GM23248 (cell line): ENCODE measurements at regions not wholly inside any gene's neighbourhood (a gene's known extent, or its start where the extent isn't known, plus 50 kb on each side); places are given as distances from the start of the nearest gene placed in this dataset.

ENCODE experiments used
- DNase-seq: peaks from one replicate; pipeline ENCODE4 v3.0.0-alpha.2; 2015
- H2AFZ ChIP-seq: fragments of 200-600 bp; sonication (generic); 2 replicates; pipeline ENCODE4 v1.6.1; 2016; ENCODE audit warnings: antibody characterized with exemption
- H3F3A ChIP-seq: fragments of 200-600 bp; sonication (generic); 2 replicates; pipeline ENCODE4 v1.6.1; 2016; ENCODE audit warnings: mild to moderate bottlenecking, antibody characterized with exemption, mixed run types; ENCODE audit not compliant: insufficient read depth
- H3K27ac ChIP-seq: fragments of 200-600 bp; sonication (generic); 2 replicates; pipeline ENCODE4 v1.5.1; 2016; ENCODE audit warnings: mild to moderate bottlenecking
- H3K27me3 ChIP-seq: fragments of 200-600 bp; sonication (generic); replicated peaks from 2 replicates; pipeline ENCODE4 v1.6.1; 2016; ENCODE audit warnings: mild to moderate bottlenecking; ENCODE audit not compliant: insufficient read depth
- H3K36me3 ChIP-seq: fragments of 200-600 bp; sonication (generic); 2 replicates; pipeline ENCODE4 v1.6.1; 2016; ENCODE audit warnings: low read depth, mild to moderate bottlenecking
- H3K4me1 ChIP-seq: fragments of 200-600 bp; sonication (generic); 2 replicates; pipeline ENCODE4 v1.6.1; 2016; ENCODE audit warnings: mild to moderate bottlenecking; ENCODE audit not compliant: insufficient read depth
- H3K4me2 ChIP-seq: fragments of 200-600 bp; sonication (generic); one replicate; pipeline ENCODE4 v1.6.1; 2016; ENCODE audit warnings: mild to moderate bottlenecking; ENCODE audit not compliant: unreplicated experiment
- H3K4me3 ChIP-seq: fragments of 200-600 bp; sonication (generic); 2 replicates; pipeline ENCODE4 v1.5.1; 2016; ENCODE audit warnings: mild to moderate bottlenecking
- H3K79me2 ChIP-seq: fragments of 200-600 bp; sonication (generic); 2 replicates; pipeline ENCODE4 v1.6.1; 2016; ENCODE audit warnings: mild to moderate bottlenecking; ENCODE audit not compliant: insufficient read depth
- H3K9ac ChIP-seq: fragments of 200-600 bp; sonication (generic); 2 replicates; pipeline ENCODE4 v1.6.1; 2016; ENCODE audit warnings: mild to moderate bottlenecking
- H3K9me2 ChIP-seq: fragments of 200-600 bp; sonication (generic); 2 replicates; pipeline ENCODE4 v1.6.1; 2016; ENCODE audit warnings: mixed run types, mild to moderate bottlenecking, moderate library complexity; ENCODE audit not compliant: insufficient read depth
- H3K9me3 ChIP-seq: fragments of 200-600 bp; sonication (generic); one replicate; pipeline ENCODE4 v1.6.1; 2017; ENCODE audit warnings: low read depth
- H4K20me1 ChIP-seq: fragments of 200-600 bp; sonication (generic); 2 replicates; pipeline ENCODE4 v1.6.0; 2016; ENCODE audit not compliant: insufficient read depth
- EZH2 ChIP-seq: fragments of 200-600 bp; sonication (generic); IDR thresholded peaks from 2 replicates; pipeline ENCODE4 v1.6.1; 2018; ENCODE audit warnings: antibody characterized with exemption, mild to moderate bottlenecking; ENCODE audit not compliant: insufficient read depth, poor library complexity, severe bottlenecking
- EZH2phosphoT487 ChIP-seq: fragments of 200-600 bp; sonication (generic); IDR thresholded peaks from 2 replicates; pipeline ENCODE4 v1.6.1; 2018; ENCODE audit warnings: antibody characterized with exemption, moderate library complexity, mild to moderate bottlenecking, low read depth; ENCODE audit not compliant: insufficient read depth
- WGBS, 2 experiments: methylation state at CpG; one replicate each; pipeline ENCODE4 v1.1.6; 2015 to 2017; ENCODE audit warnings: low lambda C conversion rate in 2 of 2, low coverage in 1 of 2; ENCODE audit errors: missing lambda C conversion rate in 2 of 2; 5-methylcytosine and 5-hydroxymethylcytosine counted together
- in situ Hi-C: fragments of 300-500 bp; cut with MboI; formaldehyde crosslinking; loops from 2 replicates; pipeline ENCODE4 v1.15.0; 2020

DNA sequence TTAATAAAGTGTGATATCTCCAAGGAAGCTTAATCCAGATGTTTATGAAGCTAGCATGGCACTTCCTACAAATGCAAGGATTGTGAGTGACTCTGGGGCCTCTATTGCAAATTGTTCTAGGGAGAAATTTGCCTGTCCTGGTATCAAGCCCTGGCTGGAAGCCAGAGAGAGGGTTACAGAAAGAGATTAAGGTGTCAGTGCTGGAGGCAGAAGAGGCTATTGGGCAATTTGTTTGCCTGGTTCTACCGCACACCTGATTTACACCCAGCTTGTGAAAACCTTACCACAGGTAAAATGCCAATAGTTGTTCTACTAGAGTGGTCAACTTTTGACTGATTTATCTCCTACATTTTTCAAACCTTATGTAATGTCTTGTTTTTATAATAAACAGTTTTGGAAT is 186.7 kb upstream of the FAT1 start:
- Histone ChIP-seq H3F3A (no peaks in the 10 kb centered on the region), H2AFZ (no peak overlapping the region), H4K20me1 (no peaks in the 10 kb centered on the region), H3K9ac (no peak overlapping the region), H3K36me3 (no peaks in the 10 kb centered on the region), H3K4me3 (no peak overlapping the region), H3K9me3 (no peaks in the 10 kb centered on the region), H3K4me2 (no peak overlapping the region), H3K27me3 (no peaks in the 10 kb centered on the region), H3K9me2 (no peaks in the 10 kb centered on the region), H3K27ac (no peak overlapping the region), H3K4me1 (no peaks in the 10 kb centered on the region), H3K79me2 (no peaks in the 10 kb centered on the region)
- no peak for DNase-seq
- in situ Hi-C loops: no loop called here
- 95 to 100% methylated on average over 1 of the region's 1 CpG for WGBS, 2 experiments
- TF ChIP-seq EZH2: no peak
- TF ChIP-seq EZH2phosphoT487: no peak

DNA sequence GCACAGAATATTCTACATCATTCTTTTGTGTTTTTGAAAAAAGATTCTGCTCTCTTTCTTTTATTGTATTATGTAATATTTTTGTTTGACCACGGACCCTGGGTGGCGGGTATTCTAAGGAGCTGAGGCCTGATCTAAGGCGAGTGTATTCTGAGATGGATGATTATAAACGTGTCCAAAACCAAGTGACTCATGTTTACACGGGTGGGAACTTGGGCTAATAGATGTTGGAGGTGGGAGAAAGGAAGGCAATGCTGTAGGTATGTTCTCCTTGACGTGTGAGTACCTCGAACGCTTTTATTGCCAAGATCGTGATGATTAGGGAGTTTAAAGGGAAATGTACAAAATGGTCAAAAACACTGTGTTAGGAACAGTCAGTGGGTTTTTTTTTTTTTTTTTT is 188.9 kb upstream of the FAT1 start:
- no peak for TF ChIP-seq EZH2
- no peak for TF ChIP-seq EZH2phosphoT487
- no peak overlapping the region for H2AFZ ChIP-seq
- no peaks in the 10 kb centered on the region for H3F3A ChIP-seq
- no peaks in the 10 kb centered on the region for H3K9me3 ChIP-seq
- no peaks in the 10 kb centered on the region for H3K27me3 ChIP-seq
- no peak overlapping the region for H3K4me3 ChIP-seq
- DNase-seq: no peak
- H3K36me3 ChIP-seq: no peaks in the 10 kb centered on the region
- H3K27ac ChIP-seq: no peak overlapping the region
- in situ Hi-C loops: no loop called here
- H3K9ac ChIP-seq: no peak overlapping the region
- H4K20me1 ChIP-seq: no peaks in the 10 kb centered on the region
- H3K4me1 ChIP-seq: no peaks in the 10 kb centered on the region
- WGBS, 2 experiments: 69 to 70% methylated on average over 9 of the region's 9 CpGs
- no peak overlapping the region for H3K4me2 ChIP-seq
- no peaks in the 10 kb centered on the region for H3K79me2 ChIP-seq
- H3K9me2 ChIP-seq: no peaks in the 10 kb centered on the region

DNA sequence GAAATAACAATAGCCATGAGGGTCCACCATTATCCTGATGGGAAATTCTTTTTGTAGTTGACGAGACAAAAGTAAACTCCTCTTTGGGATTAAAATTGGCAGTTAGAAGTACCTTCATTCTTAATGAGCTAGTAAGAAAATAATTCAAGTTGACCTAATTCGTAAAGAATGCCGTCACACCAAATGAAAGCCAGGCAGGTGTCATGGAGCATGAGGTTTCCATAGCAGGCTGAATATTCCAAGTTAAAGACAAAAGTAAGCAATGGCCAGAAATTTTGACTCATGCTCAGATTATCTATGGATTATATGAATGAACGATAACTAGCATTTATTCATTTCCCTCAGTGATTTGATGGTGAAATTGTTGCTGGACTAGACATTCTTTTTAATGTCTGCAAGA is 192.2 kb upstream of the FAT1 start:
- Histone ChIP-seq H3K27ac (no peak overlapping the region), H2AFZ (no peak overlapping the region), H3K4me2 (no peak overlapping the region), H3K4me1 (peaks cover 7% of the 10 kb centered on the region; the same call in 1 of the 2 replicates), H3K9me3 (no peaks in the 10 kb centered on the region), H3K79me2 (no peaks in the 10 kb centered on the region), H4K20me1 (no peaks in the 10 kb centered on the region), H3K27me3 (no peaks in the 10 kb centered on the region), H3K9me2 (no peaks in the 10 kb centered on the region), H3K9ac (no peak overlapping the region), H3F3A (no peaks in the 10 kb centered on the region), H3K36me3 (no peaks in the 10 kb centered on the region), H3K4me3 (no peak overlapping the region)
- WGBS, 2 experiments: 66 to 69% methylated on average over 4 of the region's 4 CpGs
- DNase-seq: no peak
- in situ Hi-C loops: no loop called here
- no peak for TF ChIP-seq EZH2phosphoT487
- TF ChIP-seq EZH2: no peak

DNA sequence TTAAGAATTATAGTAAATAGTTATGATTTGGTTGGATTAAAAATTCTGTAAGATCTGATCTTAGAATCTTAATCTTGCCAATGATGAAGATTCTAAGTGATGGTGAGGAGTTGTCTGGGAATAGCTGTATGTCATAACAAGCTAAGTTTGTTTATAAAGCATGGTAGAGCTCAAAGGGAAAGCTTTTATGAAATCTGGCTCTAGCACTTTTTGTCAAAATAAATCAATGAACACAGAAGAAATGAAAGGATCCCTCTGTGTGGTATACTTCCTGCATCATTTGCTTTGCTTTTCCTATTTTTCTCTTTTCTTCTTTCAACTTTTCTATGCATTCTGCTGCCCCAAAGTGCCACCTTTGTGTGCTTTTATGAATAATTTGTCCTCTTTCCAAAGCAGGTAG is 193.5 kb upstream of the FAT1 start:
- no peak for TF ChIP-seq EZH2
- TF ChIP-seq EZH2phosphoT487: no peak
- no peak for DNase-seq
- Histone ChIP-seq H3K9me3 (no peaks in the 10 kb centered on the region), H3F3A (no peaks in the 10 kb centered on the region), H3K4me3 (no peak overlapping the region), H3K79me2 (no peaks in the 10 kb centered on the region), H3K27ac (no peak overlapping the region), H3K4me2 (no peak overlapping the region), H3K4me1 (peaks cover 7% of the 10 kb centered on the region; the same call in 1 of the 2 replicates), H4K20me1 (no peaks in the 10 kb centered on the region), H2AFZ (no peak overlapping the region), H3K9me2 (no peaks in the 10 kb centered on the region), H3K27me3 (no peaks in the 10 kb centered on the region), H3K36me3 (no peaks in the 10 kb centered on the region), H3K9ac (no peak overlapping the region)
- in situ Hi-C loops: no loop called here

- no peak for TF ChIP-seq EZH2phosphoT487
- no peak for TF ChIP-seq EZH2
- no peaks in the 10 kb centered on the region for H3K9me2 ChIP-seq
- H3K9ac ChIP-seq: no peak overlapping the region
- no peaks in the 10 kb centered on the region for H4K20me1 ChIP-seq
- DNase-seq: no peak
- H3K4me3 ChIP-seq: no peak overlapping the region
- WGBS, 2 experiments: 57 to 62% methylated on average over 3 of the region's 3 CpGs
- no peak overlapping the region for H3K27ac ChIP-seq
- H3K79me2 ChIP-seq: no peaks in the 10 kb centered on the region
- in situ Hi-C loops: no loop called here
- H3F3A ChIP-seq: no peaks in the 10 kb centered on the region
- H3K4me1 ChIP-seq: peaks cover 7% of the 10 kb centered on the region; the same call in 1 of the 2 replicates
- no peaks in the 10 kb centered on the region for H3K9me3 ChIP-seq
- H3K36me3 ChIP-seq: no peaks in the 10 kb centered on the region
- H3K27me3 ChIP-seq: no peaks in the 10 kb centered on the region
- H3K4me2 ChIP-seq: no peak overlapping the region
- H2AFZ ChIP-seq: no peak overlapping the region
These were observed 194.8 kb upstream of the FAT1 start for GRCh38 chr4:186918466-186918865.
